ENCODE measurements at regions not wholly inside any gene's neighbourhood (a gene's known extent, or its start where the extent isn't known, plus 50 kb on each side); places are given as distances from the start of the nearest gene placed in this dataset.

DNA sequence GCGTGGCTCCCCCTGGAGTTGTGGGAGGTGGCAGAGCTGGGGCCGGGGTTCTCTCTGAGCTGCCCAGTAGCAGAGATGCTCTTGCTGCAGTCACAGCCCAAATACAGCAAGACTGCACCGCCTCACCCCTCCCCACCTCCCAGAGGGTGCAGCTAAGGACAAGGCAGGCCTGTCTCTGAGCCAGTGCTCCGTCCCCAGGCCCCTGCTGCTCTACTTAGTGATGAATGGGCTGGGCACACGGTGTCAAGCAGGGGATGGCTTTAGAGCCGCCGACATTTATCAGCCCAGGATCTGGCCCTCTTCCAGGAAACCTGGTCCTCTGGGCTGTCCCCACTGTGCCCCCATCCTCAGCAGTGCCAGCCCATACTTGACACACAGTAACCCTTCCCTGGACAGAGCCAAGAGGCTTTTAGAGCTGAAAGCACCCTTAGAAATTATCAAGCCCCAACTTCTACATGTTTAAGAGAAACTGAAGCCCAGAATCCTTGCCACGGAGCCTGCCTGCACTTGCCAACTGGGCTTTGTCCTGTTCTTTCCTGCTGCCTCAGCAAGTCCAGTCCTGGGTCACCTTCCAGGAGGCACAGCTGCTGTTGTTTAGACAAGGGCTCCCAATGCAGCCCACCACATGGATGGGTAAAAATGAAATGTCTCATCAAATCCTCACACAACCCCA lies 137.1 kb upstream of the UNC5B start:
- no peaks in the 10 kb centered on the region for H3K9me3 ChIP-seq
- H3K4me3 ChIP-seq, result no peak overlapping the region
- no peaks in the 10 kb centered on the region for H3K36me3 ChIP-seq
- TF ChIP-seq POLR2A (IDR thresholded peaks at IDR 0.05), result no peak
- TF ChIP-seq, protein P1, sequence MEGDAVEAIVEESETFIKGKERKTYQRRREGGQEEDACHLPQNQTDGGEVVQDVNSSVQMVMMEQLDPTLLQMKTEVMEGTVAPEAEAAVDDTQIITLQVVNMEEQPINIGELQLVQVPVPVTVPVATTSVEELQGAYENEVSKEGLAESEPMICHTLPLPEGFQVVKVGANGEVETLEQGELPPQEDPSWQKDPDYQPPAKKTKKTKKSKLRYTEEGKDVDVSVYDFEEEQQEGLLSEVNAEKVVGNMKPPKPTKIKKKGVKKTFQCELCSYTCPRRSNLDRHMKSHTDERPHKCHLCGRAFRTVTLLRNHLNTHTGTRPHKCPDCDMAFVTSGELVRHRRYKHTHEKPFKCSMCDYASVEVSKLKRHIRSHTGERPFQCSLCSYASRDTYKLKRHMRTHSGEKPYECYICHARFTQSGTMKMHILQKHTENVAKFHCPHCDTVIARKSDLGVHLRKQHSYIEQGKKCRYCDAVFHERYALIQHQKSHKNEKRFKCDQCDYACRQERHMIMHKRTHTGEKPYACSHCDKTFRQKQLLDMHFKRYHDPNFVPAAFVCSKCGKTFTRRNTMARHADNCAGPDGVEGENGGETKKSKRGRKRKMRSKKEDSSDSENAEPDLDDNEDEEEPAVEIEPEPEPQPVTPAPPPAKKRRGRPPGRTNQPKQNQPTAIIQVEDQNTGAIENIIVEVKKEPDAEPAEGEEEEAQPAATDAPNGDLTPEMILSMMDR (IDR thresholded peaks at IDR 0.05), result no peak
- H3K27ac ChIP-seq, result peak overlapping the region; percentile 6 to 39 (median 20)
- WGBS, 2 donors, result 14% methylated on average over 1 to 2 of the region's 8 CpGs
- intact Hi-C loops (cut with DNase I), result no loop called here
- no peak for DNase-seq
- no peaks in the 10 kb centered on the region for H3K27me3 ChIP-seq
- peaks cover 14 to 44% (median 29%) of the 10 kb centered on the region in 3 donors for H3K4me1 ChIP-seq

DNA sequence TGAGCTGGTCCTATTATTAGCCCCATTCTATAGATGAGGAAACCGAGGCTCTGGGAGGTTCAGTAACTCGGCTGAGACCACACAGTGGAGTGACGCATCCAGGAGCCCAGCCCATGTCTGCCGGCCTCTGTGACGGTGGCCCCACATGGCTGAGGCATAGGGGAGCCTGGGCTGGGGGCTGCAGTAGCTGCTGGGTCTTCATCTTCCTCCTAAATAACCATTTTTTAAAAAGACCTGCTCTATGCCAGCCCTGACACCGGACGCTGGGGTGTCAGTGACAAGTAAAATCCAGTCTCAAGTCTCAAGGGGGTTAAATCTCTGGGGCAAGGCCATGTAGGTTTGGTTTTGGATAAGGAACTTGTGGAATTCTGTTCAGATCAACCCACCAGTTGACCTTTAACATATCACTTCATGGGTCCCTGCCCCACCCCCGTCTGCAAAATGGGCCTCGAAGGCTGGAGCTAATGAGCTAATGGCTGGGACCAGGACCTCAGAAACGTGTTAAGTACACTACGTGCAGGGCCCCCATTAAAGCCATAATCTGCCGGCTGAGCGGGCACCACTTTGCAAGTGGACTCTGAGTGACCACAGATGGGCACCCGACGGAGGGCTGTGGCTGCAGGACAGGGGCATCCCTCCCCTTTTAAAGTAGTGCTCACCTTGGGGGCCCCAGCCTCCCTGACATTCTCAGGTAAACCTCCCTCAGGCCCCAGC lies 136.5 kb upstream of the UNC5B start:
- 58 to 78% methylated on average over 4 to 9 of the region's 15 CpGs for WGBS, 2 donors
- no peak for DNase-seq
- Histone ChIP-seq H3K9me3 (no peaks in the 10 kb centered on the region), H3K27ac (peak overlapping the region in 3 of 4 donors; percentile 27 to 69 (median 43)), H3K36me3 (no peaks in the 10 kb centered on the region), H3K27me3 (no peaks in the 10 kb centered on the region), H3K4me1 (peaks cover 14 to 44% (median 29%) of the 10 kb centered on the region in 3 donors), H3K4me3 (no peak overlapping the region)
- intact Hi-C loops (cut with DNase I), result no loop called here
- TF ChIP-seq POLR2A (IDR thresholded peaks at IDR 0.05), result no peak
- TF ChIP-seq, protein P1 (IDR thresholded peaks at IDR 0.05), result no peak

GRCh38 chr10:71076473-71077142 lies 135.8 kb upstream of the UNC5B start:
- no peak for TF ChIP-seq POLR2A (IDR thresholded peaks at IDR 0.05)
- TF ChIP-seq, protein P1 (IDR thresholded peaks at IDR 0.05), result no peak
- WGBS, 2 donors, result 62 to 75% methylated on average over 2 to 7 of the region's 8 CpGs
- Histone ChIP-seq H3K27me3 (no peaks in the 10 kb centered on the region), H3K9me3 (no peaks in the 10 kb centered on the region), H3K36me3 (no peaks in the 10 kb centered on the region), H3K27ac (peak overlapping the region; percentile 43 to 69 (median 55)), H3K4me1 (peaks cover 14 to 44% (median 29%) of the 10 kb centered on the region in 3 donors), H3K4me3 (no peak overlapping the region)
- intact Hi-C loops (cut with DNase I), result no loop called here
- no peak for DNase-seq

DNA sequence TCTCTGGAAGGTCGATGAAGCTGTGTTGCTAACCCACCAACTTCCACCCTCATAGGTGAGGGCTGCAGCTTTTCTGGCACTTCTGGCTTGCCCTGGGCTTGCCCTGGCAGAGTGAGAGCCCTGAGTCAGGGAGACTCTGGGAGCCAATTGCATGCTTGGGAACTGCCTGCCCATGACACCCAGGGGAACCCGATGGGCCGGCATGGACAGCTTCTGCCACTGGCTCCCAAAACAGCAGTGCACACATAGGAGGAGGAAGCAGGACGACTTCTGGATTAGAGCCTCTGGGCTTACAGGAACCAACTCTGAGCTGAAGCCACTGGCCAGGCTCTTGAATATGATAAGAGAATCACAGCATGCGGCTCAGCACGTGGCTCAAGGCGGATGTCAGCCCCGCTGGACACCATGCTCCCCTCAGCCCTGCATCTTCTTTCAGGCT lies 135.2 kb upstream of the UNC5B start:
- Histone ChIP-seq H3K4me1 (peaks cover 14 to 44% (median 29%) of the 10 kb centered on the region in 3 donors), H3K36me3 (no peaks in the 10 kb centered on the region), H3K4me3 (no peak overlapping the region), H3K9me3 (no peaks in the 10 kb centered on the region), H3K27me3 (no peaks in the 10 kb centered on the region), H3K27ac (peak overlapping the region; percentile 43 to 69 (median 55))
- 45 to 66% methylated on average over 5 to 7 of the region's 8 CpGs for WGBS, 2 donors
- intact Hi-C loops (cut with DNase I), result no loop called here
- TF ChIP-seq POLR2A (IDR thresholded peaks at IDR 0.05), result no peak
- TF ChIP-seq, protein P1 (IDR thresholded peaks at IDR 0.05), result no peak
- DNase-seq, result no peak
